GM10248 (cell line): ENCODE measurements at regions not wholly inside any gene's neighbourhood (a gene's known extent, or its start where the extent isn't known, plus 50 kb on each side); places are given as distances from the start of the nearest gene placed in this dataset.
"Not testable (repeated sequence)": the region's sequence is repeated elsewhere in the genome, so short reads cannot be mapped to it uniquely, and the experiment has no call there.

Source experiments
- CTCF ChIA-PET: fragments of 300-600 bp; sonication (Branson Sonifier 250); formaldehyde crosslinking; extraction: SDS; loops from one replicate; lab custom pipeline; 2021; ENCODE audit warnings: antibody characterized with exemption; lab: Yijun Ruan, JAX
- POLR2A ChIA-PET: fragments of 350-650 bp; sonication (Branson Sonifier 250); formaldehyde crosslinking; extraction: SDS; loops from one replicate; lab custom pipeline; 2020; ENCODE audit warnings: antibody characterized with exemption; lab: Yijun Ruan, JAX
- DNase-seq: peaks from one replicate; pipeline ENCODE4 v3.0.0; 2012; ENCODE audit errors: extremely low spot score
- CTCF ChIP-seq: IDR thresholded peaks from 2 replicates; pipeline ENCODE4 v1.5.1; 2012; ENCODE audit warnings: mild to moderate bottlenecking, low read depth; ENCODE audit errors: extremely low read depth, missing control alignments, control extremely low read depth

DNA sequence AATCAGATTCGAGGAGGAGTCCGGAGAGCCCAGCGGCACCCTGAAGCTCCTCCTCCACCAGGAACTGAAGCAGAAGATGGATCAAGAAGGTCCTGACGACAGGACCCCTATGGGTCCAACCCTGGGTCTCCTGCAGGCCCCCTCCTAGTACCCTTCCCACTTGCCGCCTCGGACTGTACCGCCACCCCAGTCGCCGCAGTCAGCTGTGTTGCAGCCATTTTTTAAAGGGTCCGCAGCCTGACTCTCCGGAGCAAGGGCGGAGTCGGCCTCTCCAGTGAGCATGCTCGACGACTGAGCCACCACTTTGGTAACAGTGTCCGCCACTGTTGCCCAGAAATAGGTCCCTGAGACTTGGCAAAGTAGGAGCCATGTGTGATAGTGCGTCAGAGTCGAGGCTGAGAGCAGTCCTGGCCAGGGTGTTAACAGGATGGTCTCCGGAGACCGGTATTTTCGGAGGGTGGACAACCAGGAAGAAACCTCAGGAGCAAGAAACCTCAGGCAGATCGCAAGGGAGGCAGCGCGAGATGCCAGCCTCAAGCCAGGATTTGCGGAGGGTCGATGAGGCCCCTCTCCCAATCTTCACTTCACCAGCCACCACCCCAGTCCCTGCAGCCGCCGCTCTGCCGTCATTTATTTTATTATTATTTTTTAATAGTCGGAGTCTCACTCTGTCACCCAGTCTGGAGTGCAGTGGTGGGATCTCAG lies 294.6 kb upstream of the ZNF337 start:
- CTCF ChIA-PET, result no interaction called here
- DNase-seq, result no peak

DNA sequence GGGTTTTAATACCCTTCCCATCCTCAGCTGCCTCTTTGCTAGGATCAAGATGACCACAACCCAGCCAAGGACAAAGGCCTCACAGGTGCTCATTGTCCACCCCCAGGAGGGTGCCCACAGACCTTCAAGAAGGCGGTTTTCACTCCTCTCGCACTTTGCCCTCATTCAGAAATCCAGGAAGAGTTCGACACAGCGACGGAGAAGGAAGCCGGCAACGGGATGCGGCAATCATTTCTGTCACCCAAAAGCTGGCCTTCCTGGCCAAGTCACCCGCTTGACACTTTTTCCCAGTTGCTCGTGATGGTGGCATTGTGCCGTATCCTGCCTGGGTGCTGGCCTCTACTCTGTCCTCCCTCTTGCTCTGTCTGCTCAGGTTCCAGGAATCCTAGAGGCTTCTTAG lies 293.0 kb upstream of the ZNF337 start:
- POLR2A ChIA-PET, CTCF ChIA-PET, DNase-seq: not testable (repeated sequence)

More for the DNA sequence above, 294.6 kb upstream of the ZNF337 start:
- TF ChIP-seq CTCF, result no peak
- POLR2A ChIA-PET, result no interaction called here

- ChIA-PET POLR2A (no interaction called here), CTCF (no interaction called here)
- no peak for DNase-seq
- TF ChIP-seq CTCF, result no peak
Observed at GRCh38 chr20:25989196-25989595, 292.5 kb upstream of the ZNF337 start.

- POLR2A ChIA-PET, CTCF ChIA-PET, DNase-seq: not testable (repeated sequence)
Observed at GRCh38 chr20:25987928-25988560, 291.4 kb upstream of the ZNF337 start.

DNA sequence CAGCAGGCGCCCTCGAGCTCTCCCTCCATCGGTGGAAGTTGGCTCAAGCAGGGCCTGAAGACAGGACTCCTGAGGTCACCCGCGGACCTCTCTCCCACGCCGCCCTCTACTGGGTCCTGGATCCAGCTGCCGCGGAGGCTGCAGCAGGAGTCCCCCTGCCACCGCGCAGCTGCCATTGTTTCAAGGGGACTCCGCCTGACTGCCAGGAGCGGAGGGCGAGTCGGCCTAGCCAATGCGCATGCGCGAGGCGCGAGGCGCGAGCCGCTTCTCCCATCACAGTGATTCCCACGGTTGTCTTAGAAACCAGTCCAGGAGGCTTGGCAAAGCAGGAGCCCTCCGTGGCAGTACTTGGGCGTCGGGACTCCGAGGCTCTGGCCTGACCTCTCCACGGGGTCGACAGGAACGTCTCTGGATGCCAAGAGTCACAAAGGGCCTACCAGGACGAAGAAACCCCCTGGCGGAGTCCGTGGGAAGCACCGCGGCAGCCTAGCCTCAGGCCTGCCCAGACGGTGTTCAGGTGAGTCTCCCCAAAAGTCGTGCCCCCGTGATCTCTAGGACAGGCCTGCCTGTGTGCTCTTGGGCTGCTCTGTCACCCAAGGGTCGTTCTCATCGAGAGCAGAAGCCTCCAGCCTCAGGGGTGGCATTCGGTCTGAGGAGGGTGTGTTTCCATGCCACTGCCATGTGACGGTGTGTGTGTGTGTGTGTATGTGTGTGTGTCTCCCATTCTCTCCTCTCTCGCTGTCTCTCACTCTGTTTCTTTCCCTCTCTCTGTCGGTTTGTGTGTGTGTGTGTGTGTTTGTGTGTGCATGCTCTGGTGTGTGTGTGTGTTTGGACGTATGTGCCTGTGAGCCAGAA lies 290.6 kb upstream of the ZNF337 start:
- POLR2A ChIA-PET, result no interaction called here
- TF ChIP-seq CTCF, result peak; percentile 14
- CTCF ChIA-PET, result interaction anchor here (0.6 kb wide), 1 partner anchor 172 kb away, joined by 3 read pairs; no protein-coding TSS in a partner anchor
- no peak for DNase-seq

- CTCF ChIA-PET, result no interaction called here
- POLR2A ChIA-PET, result no interaction called here
- no peak for TF ChIP-seq CTCF
- DNase-seq, result no peak
Observed at GRCh38 chr20:25985597-25985996, 288.9 kb upstream of the ZNF337 start.

DNA sequence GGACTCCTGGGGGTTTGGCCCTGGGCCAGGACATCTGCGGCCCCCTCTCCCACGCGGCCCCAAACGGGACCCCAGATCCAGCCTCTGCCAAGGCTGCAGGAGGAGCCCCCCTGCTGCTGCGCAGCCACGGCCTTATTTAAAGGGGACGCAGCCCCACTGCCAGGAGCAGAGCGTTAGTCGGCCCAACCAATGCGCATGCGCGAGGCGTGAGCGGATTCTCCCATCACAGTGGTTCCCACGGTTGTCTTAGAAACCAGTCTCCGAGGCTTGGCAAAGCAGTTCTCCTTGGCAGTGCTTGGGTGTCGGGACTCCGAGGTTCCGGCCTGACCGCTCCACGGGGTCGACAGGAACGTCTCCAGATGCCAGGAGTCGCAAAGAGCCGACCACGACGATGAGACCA lies 288.3 kb upstream of the ZNF337 start:
- DNase-seq, result no peak
- TF ChIP-seq CTCF, result no peak
- CTCF ChIA-PET, result no interaction called here
- POLR2A ChIA-PET, result no interaction called here

GRCh38 chr20:25982701-25983100 lies 286.0 kb upstream of the ZNF337 start:
- POLR2A ChIA-PET, result not testable (repeated sequence)

DNA sequence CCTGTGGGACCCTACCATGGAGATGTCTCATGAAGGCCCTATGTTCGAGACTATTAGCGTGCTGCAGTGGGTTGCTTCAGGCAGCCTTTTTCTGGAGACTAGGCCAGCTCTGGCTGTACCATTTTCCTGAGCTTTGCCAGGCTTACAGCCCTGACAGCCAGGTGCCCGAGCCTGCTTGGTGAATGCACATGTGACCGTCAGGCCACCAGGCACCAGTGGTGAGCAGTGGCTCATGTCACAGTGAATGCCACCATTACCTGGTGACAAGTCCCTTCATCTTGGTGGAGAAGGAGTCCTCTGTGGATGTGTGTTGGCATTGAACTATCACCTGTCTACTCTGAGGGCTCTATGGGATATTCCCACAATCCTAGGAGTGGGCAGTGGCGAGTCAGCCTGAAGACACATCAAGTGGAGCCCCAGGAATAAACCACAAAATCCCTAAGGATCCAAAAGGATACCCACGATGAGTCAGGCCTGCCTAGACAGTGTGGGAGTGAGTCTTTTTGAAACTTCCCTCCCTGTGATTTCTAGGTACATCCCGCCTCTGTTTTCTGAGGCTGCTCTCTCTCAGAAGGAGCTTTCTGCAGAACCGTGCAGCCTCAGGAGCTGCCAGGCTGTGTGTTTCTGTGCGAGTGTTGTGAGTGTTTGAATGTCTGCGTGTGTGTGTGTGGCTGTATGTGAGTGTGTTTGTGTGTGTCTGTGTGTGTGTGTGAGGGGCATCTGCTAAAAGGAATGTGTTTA lies 282.0 kb upstream of the ZNF337 start:
- DNase-seq, POLR2A ChIA-PET, CTCF ChIA-PET: not testable (repeated sequence)

More at GRCh38 chr20:25982701-25983100, 286.0 kb upstream of the ZNF337 start:
- DNase-seq, CTCF ChIA-PET: not testable (repeated sequence)

GRCh38 chr20:25975816-25976215 lies 279.2 kb upstream of the ZNF337 start:
- POLR2A ChIA-PET, CTCF ChIA-PET, DNase-seq: not testable (repeated sequence)
